K562 (cell line): ENCODE measurements at regions not wholly inside any gene's neighbourhood (a gene's known extent, or its start where the extent isn't known, plus 50 kb on each side); places are given as distances from the start of the nearest gene placed in this dataset.

Source experiments
- ADNP ChIP-seq: fragments of 200-800 bp; sonication (Bioruptor generic); IDR thresholded peaks from 2 replicates; pipeline ENCODE4 v1.6.1; 2016; ENCODE audit warnings: missing genetic modification characterization, missing compliant biosample characterization
- C11orf30 ChIP-seq: fragments of 450-650 bp; IDR thresholded peaks from 2 replicates; pipeline ENCODE4 v1.6.1; 2016; ENCODE audit warnings: low read depth, mild to moderate bottlenecking
- COPS2 ChIP-seq: fragments of 450-650 bp; conservative IDR thresholded peaks from 2 replicates; pipeline ENCODE4 v1.6.1; 2016; ENCODE audit warnings: mild to moderate bottlenecking, moderate library complexity
- CREB5 ChIP-seq: fragments of 250-450 bp; sonication (Bioruptor Pico); IDR thresholded peaks from 2 replicates; pipeline ENCODE4 v1.5.0; 2020; ENCODE audit warnings: mild to moderate bottlenecking
- CREBBP ChIP-seq: IDR thresholded peaks from one replicate; pipeline ENCODE4 v1.6.1; 2012; ENCODE audit warnings: low read depth, mild to moderate bottlenecking, control low read depth, inconsistent platforms, low read length
- DIDO1 ChIP-seq: fragments of 450-650 bp; IDR thresholded peaks from 2 replicates; pipeline ENCODE4 v1.6.1; 2016; ENCODE audit warnings: low read depth, missing biosample characterization, missing genetic modification characterization
- E4F1 ChIP-seq: fragments of 250-450 bp; sonication (Bioruptor Pico); IDR thresholded peaks from 2 replicates; pipeline ENCODE4 v1.5.0; 2021; ENCODE audit warnings: mild to moderate bottlenecking, borderline replicate concordance
- EZH2 ChIP-seq: IDR thresholded peaks from 2 replicates; pipeline ENCODE4 v1.6.1; 2012; ENCODE audit warnings: low read depth, mild to moderate bottlenecking, inconsistent platforms, low read length, borderline replicate concordance
- HCFC1 ChIP-seq: IDR thresholded peaks from 2 replicates; pipeline ENCODE4 v1.6.1; 2012; ENCODE audit warnings: low read depth, low read length, improper control_type of control experiment
- HDAC1 ChIP-seq, 2 experiments: fragments of 450-650 bp; IDR thresholded peaks; 2 replicates each; pipeline ENCODE4 v1.6.1; 2016 to 2017; ENCODE audit warnings: inconsistent platforms in 1 of 2, mild to moderate bottlenecking in 1 of 2, moderate library complexity in 1 of 2
- HMBOX1 ChIP-seq: sonication (generic); IDR thresholded peaks from 2 replicates; pipeline ENCODE4 v1.6.1; 2016
- HMG20A ChIP-seq: fragments of 450-650 bp; formaldehyde crosslinking; conservative IDR thresholded peaks from 2 replicates; pipeline ENCODE4 v1.4.0; 2020; ENCODE audit warnings: mild to moderate bottlenecking, mixed read lengths
- KAT7 ChIP-seq: sonication (generic); formaldehyde crosslinking; IDR thresholded peaks from 2 replicates; pipeline ENCODE4 v1.8.0; 2022; ENCODE audit warnings: missing genetic modification reagents, mild to moderate bottlenecking, borderline replicate concordance
- MAFK ChIP-seq: IDR thresholded peaks from 2 replicates; pipeline ENCODE4 v1.6.1; 2011; ENCODE audit warnings: low read length, improper control_type of control experiment
- MCM7 ChIP-seq, 2 experiments: fragments of 450-650 bp; IDR thresholded peaks; 2 replicates each; pipeline ENCODE4 v1.6.1; 2016 to 2018
- MEIS2 ChIP-seq: fragments of 450-650 bp; IDR thresholded peaks from 2 replicates; pipeline ENCODE4 v1.6.1; 2014; ENCODE audit warnings: mild to moderate bottlenecking; ENCODE audit not compliant: partially characterized antibody
- MTA2 ChIP-seq: fragments of 450-650 bp; IDR thresholded peaks from 2 replicates; pipeline ENCODE4 v1.6.1; 2016; ENCODE audit warnings: low read depth
- NFE2L1 ChIP-seq: fragments of 450-650 bp; IDR thresholded peaks from 2 replicates; pipeline ENCODE4 v1.6.1; 2016; ENCODE audit warnings: missing genetic modification characterization, low read depth, mild to moderate bottlenecking, missing compliant biosample characterization, moderate library complexity, borderline replicate concordance
- PCBP2 ChIP-seq: fragments of 200-400 bp; formaldehyde crosslinking; IDR thresholded peaks from 2 replicates; pipeline ENCODE4 v1.6.1; 2018; ENCODE audit warnings: low read length, low read depth, mild to moderate bottlenecking, moderate library complexity; ENCODE audit not compliant: poor library complexity, severe bottlenecking
- PYGO2 ChIP-seq: fragments of 450-650 bp; IDR thresholded peaks from 2 replicates; pipeline ENCODE4 v1.6.1; 2016; ENCODE audit warnings: mild to moderate bottlenecking, missing genetic modification characterization, moderate library complexity, missing compliant biosample characterization
- RBFOX2 ChIP-seq: fragments of 200-400 bp; formaldehyde crosslinking; IDR thresholded peaks from 2 replicates; pipeline ENCODE4 v1.6.1; 2017; ENCODE audit warnings: low read depth, mild to moderate bottlenecking, low read length, moderate library complexity
- SLC30A9 ChIP-seq: fragments of 250-450 bp; sonication (Bioruptor Pico); IDR thresholded peaks from 2 replicates; pipeline ENCODE4 v1.8.0; 2022; ENCODE audit warnings: mild to moderate bottlenecking, moderate library complexity
- SMAD4 ChIP-seq: fragments of 250-450 bp; sonication (Bioruptor Pico); conservative IDR thresholded peaks from 2 replicates; pipeline ENCODE4 v1.8.0; 2021; ENCODE audit warnings: inconsistent platforms, mild to moderate bottlenecking, moderate library complexity
- TCF3 ChIP-seq: sonication (generic); formaldehyde crosslinking; IDR thresholded peaks from 2 replicates; pipeline ENCODE4 v1.4.0; 2020; ENCODE audit warnings: mild to moderate bottlenecking, missing genetic modification reagents
- ZBED1 ChIP-seq: IDR thresholded peaks from 2 replicates; pipeline ENCODE4 v1.6.1; 2014
- ZNF146 ChIP-seq: IDR thresholded peaks from one replicate; pipeline ENCODE4 v1.6.1; 2018; ENCODE audit warnings: missing compliant biosample characterization; ENCODE audit not compliant: unreplicated experiment
- ZNF507 ChIP-seq: conservative IDR thresholded peaks from 2 replicates; pipeline ENCODE4 v1.6.1; 2017; ENCODE audit warnings: missing genetic modification characterization, missing compliant biosample characterization

GRCh38 chr20:40497899-40498691 lies 190.9 kb downstream of the MAFB start (continued):
- TF ChIP-seq MCM7 (IDR thresholded peaks at IDR 0.05) (no peak), EZH2 (no peak), MAFK (peak; percentile 72; the same call in 1 of the 2 replicates), SLC30A9 (no peak), KAT7 (CRISPR knock-in tag) (no peak), ZNF507 (no peak), NFE2L1 (no peak), RBFOX2 (no peak), HMBOX1 (peak; percentile 86), PCBP2 (no peak), ADNP (tag) (no peak), E4F1 (CRISPR knock-in tag) (no peak), ZNF146 (CRISPR knock-in tag) (no peak), CREB5 (CRISPR knock-in tag) (no peak), COPS2 (no peak), HCFC1 (no peak), HMG20A (CRISPR knock-in tag) (no peak), TCF3 (CRISPR knock-in tag) (no peak), PYGO2 (tag) (no peak), C11orf30 (peak; percentile 81), DIDO1 (tag) (no peak), CREBBP (no peak), MTA2 (no peak), ZBED1 (no peak), HDAC1 (IDR thresholded peaks at IDR 0.05) (no peak), SMAD4 (no peak), MEIS2 (peak; percentile 57)
